HG03060 (cell line): ENCODE measurements at regions not wholly inside any gene's neighbourhood (a gene's known extent, or its start where the extent isn't known, plus 50 kb on each side); places are given as distances from the start of the nearest gene placed in this dataset.
"Not testable (repeated sequence)": the region's sequence is repeated elsewhere in the genome, so short reads cannot be mapped to it uniquely, and the experiment has no call there.

ENCODE experiments used
- ATAC-seq: cut with Tn5 transposase; IDR thresholded peaks from one replicate; pipeline ENCODE4 v1.9.1; 2021; ENCODE audit warnings: low read depth, moderate number of reproducible peaks; ENCODE audit not compliant: unreplicated experiment

- no peak for ATAC-seq
These were observed 302.3 kb upstream of the TMEM132C start for GRCh38 chr12:127964717-127965116.

- ATAC-seq, result no peak
These were observed 300.6 kb upstream of the TMEM132C start for GRCh38 chr12:127966331-127966730.

DNA sequence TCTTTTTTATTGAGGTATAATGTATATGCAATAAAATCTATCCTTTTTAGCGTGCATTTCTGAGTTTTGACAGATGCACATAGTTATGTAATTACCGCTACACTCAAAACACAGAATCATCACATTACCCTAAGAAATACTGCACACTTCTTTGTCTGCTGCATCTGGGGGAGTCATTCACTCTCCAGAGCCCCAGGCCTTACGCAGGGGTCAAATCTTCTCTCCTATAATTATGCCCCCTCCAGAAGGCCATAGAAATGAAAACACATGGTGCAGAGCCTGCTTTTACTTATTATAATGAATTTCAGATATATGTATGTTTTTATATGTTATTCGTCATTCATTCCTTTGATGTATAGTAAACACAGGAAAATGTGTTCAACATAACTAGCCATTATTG is 296.5 kb upstream of the TMEM132C start:
- ATAC-seq, result no peak

DNA sequence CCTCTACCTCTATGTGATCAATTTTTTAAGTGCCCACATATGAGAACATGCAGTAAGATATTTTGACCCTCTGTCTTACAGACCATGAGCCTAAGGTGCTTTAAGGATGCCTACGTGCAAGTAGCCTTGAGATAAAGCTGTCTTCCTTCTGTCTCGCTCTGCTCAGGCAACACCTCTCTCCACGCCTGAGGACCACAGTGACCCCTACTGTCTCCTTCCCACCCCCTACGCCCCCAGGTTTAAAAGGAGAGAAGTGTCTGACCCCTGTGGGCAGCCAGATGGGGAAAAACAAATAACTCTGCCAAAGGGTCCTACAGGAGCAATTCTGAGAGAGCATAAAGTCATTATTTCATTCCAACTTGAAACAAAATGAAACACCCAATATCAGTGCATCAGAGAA is 286.4 kb upstream of the TMEM132C start:
- ATAC-seq, result no peak

DNA sequence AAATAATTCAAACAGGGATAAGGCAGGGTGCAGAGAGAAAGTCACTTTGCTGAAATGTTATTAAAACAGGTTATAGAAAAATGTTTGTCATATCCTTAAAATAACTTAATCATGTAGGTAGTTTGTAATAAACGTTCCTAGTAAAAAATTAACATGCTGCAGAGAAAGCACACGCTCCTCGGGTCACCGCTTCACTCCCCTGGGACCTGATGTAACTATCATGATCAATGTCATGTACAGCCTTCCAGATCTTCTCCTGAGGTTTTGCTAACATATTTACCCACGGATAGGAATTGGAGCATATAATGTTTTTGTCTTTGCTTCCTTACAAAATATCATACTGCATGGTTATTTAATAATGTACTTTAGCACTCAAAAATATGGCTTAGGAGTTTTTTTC is 285.1 kb upstream of the TMEM132C start:
- no peak for ATAC-seq

- ATAC-seq, result not testable (repeated sequence)
These were observed 283.7 kb upstream of the TMEM132C start for GRCh38 chr12:127983213-127983791.

GRCh38 chr12:127984386-127985055 is 282.4 kb upstream of the TMEM132C start:
- ATAC-seq, result no peak

DNA sequence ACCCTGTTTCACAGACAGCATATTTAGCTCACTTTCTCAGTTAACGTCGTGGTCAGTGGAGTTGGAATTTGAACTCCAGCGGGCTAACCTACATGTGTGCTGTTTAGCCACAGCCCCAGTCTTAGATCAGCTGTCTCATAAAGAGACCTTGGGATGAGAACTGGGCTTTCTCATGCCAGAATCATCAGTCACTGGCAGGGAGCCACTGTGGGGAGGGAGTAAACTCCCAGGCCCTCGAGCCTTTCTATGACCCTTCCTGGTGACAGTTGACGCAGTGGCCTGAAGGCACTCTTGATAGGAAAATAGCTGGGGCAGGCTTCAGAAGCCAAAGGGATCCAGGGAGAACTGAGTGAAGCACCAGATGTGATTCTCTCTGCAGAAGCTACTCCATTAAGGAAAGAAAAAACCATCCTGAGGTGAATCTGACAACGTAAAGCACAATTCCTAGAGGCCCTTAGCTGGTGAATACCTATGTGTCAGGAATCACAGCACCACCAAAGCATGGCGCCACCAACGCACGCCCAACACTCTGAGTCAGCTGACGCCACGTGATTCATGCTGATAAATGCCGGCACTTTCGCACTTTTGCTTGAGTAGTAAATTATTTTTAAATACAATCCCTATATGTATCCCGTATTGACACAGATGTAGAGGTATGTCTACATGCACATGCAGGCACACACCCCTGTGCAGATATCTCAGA is 279.6 kb upstream of the TMEM132C start:
- ATAC-seq, result no peak

DNA sequence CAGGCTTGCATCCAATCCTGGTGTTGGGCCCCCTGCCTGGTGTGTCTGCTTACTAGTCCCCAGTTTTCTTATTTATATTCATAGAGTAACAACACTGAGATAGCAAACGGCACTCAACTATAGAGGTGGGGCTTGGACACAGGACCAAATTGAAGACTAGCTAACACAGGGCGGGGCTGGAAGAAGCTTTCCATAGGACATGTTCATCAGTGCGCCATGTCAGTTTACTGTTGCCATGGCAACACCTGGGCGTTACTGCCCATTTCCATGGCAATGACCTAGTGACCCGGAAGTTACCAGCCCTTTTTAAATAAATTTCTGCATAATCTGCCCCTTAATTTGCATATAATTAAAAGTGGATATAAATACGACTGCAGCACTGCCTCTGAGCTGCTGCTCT is 275.5 kb upstream of the TMEM132C start:
- ATAC-seq, result no peak

DNA sequence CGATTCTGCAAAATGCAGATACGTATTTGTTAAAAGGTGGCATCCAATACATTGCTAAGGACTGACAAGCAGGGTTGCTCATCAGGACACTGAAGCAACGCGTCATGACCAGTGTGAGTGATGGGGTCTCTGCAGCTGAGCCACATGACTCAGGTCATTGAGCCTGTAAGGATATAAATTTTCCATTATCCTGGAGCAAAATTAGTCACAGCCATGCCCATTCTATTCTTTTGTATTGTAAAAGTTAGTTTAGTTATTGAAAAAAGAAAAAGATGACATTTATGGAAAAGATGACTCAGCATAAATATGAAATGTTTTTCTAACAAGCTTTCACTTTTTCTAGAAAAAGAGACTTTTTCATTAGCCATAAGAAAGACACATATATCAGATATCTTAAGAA is 268.0 kb upstream of the TMEM132C start:
- no peak for ATAC-seq

- ATAC-seq, result no peak
These were observed 262.5 kb upstream of the TMEM132C start for GRCh38 chr12:128004383-128004938.

- ATAC-seq, result no peak
These were observed 259.7 kb upstream of the TMEM132C start for GRCh38 chr12:128007250-128007649.

GRCh38 chr12:128008341-128008740 is 258.6 kb upstream of the TMEM132C start:
- ATAC-seq, result no peak

DNA sequence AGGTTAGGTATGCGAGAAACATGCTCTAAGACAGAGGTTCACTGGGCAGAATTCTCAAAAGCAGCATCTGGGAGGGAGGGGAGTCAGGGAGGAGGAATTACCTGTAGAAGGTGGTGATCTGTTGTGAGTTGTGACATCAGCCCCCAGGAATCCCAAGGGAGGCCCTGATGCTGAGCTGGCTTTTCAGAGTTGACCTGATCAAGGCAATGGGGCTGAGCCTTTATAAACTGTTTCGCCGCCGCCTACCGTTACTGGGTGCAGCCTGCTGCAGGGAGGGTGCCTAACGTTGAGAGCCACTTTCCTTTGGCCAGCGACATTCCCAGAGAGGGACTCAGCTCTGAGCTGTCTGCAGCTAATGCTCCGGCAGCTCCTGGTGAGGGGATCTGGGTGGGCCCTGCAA is 257.9 kb upstream of the TMEM132C start:
- no peak for ATAC-seq

- ATAC-seq, result no peak
These were observed 254.9 kb upstream of the TMEM132C start for GRCh38 chr12:128012110-128012509.

DNA sequence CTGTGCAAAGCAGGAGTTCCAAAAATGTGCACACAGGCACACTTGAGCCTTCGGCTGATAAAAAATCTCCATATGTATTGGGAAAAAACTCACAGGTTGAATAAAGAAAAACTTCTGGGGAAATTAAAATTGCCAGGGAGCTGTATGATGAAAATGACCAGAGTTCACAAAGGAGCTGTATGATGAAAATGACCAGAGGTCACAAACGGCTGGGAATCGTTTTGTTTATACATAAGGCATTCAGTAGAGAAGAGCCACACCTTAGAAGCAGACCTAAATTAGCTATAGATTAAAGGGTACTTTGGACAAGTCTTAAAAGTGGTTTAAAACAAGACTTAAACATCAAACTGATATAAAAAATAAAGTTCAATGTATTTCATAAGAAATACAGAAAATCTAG is 251.7 kb upstream of the TMEM132C start:
- ATAC-seq, result no peak

- ATAC-seq, result no peak
These were observed 248.9 kb upstream of the TMEM132C start for GRCh38 chr12:128018067-128018466.

DNA sequence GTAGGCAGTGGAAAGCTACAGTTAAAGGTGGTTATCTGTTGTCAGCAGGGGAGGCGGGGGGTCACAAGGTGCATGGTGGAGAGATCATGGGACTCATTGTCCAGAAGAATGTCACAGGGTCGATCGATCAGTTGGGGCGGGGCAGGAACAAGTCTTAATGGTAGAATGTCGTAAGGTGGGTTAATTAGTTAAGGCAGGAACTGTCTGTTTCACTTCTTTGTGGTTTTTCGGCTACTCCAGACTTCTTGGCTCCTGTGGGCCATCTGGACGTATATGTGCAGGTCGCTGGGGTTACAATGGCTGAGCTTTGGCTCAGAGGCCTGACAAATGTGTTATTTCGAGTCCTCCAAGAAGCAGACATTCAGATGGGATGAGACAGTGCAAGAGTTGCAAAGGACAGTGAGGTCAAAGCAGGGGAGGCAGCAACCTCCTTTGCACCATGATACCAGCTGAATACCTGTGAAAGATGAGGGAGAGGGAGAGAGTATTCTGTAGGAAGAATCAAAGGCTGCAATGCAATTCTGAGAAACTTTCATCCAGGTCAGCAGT is 246.9 kb upstream of the TMEM132C start:
- no peak for ATAC-seq

DNA sequence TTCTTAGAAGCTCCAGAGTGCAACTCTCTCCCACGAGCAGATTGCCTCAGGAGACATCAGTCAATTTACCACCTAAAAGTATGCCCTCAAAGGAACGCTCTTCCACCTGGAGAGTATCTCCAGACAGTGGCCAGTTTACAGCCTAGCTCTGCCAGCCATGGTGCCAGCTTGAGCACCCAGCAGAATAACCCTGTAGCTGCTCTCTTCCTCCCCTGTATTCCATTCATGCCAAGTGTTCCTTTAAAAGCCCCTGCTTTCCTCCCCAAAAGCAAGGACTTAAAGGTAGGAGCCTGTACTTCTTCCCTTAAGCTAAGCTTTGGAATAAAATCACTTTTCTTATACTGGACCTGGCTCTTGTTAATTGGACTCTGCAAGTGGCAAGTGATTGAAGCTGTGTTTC is 245.4 kb upstream of the TMEM132C start:
- ATAC-seq, result no peak

DNA sequence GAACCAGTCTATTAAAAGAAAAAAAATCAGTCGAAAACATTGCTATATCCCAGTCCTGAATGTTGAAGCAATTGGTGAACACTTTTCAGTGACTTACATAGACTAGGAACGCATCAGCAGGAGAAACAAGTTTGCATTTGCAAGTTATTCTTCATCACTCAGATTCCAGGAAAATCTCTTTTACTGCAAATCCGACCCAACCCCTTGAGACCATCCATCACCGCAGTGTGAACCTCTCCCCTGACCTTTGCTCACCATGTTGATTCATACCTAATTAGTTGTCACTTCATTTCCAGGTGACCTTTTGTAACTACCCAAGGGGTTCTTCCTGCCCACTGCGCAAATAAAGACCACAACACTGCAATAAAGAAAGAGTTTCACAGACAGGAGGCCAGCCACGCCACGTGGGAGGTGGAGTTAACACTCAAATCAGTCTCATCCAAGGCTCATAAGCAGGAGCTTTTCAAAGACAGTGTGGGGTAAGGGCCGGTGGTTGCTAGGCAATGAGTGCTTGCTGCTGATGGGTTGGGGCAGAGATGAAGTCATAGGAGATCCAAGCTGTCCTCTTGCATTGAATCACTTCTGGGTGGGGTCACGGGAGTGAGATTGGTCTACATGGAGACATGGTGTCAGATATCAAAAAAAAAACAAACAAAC is 241.3 kb upstream of the TMEM132C start:
- no peak for ATAC-seq
